Liver (tissue), 8 donors: ENCODE measurements at regions not wholly inside any gene's neighbourhood (a gene's known extent, or its start where the extent isn't known, plus 50 kb on each side); places are given as distances from the start of the nearest gene placed in this dataset.

Source experiments
- DNase-seq: peaks from one replicate; pipeline ENCODE4 v3.0.0-alpha.2; 2017; ENCODE audit warnings: low spot score
- H3K27ac ChIP-seq, 2 donors: one replicate each; pipeline ENCODE4 v1.7.0; 2013; ENCODE audit warnings: inconsistent platforms in 2 of 2, low read length in 2 of 2, control low read depth in 1 of 2, low read depth in 1 of 2, mild to moderate bottlenecking in 1 of 2
- H3K27me3 ChIP-seq, 4 donors: one replicate each; pipeline versions ENCODE4 v1.6.1 to v1.7.0; 2013; ENCODE audit warnings: low read length in 3 of 4, inconsistent platforms in 1 of 4, mild to moderate bottlenecking in 1 of 4, moderate library complexity in 1 of 4; ENCODE audit not compliant: control insufficient read depth in 4 of 4, insufficient read depth in 4 of 4
- H3K36me3 ChIP-seq, 4 donors: one replicate each; pipeline versions ENCODE4 v1.6.1 to v1.7.0; 2013; ENCODE audit warnings: low read length in 3 of 4, mild to moderate bottlenecking in 3 of 4, low read depth in 1 of 4, moderate library complexity in 1 of 4; ENCODE audit not compliant: control insufficient read depth in 4 of 4, insufficient read depth in 3 of 4
- H3K4me1 ChIP-seq, 4 donors: one replicate each; pipeline versions ENCODE4 v1.6.1 to v1.7.0; 2013; ENCODE audit warnings: low read length in 3 of 4, mild to moderate bottlenecking in 3 of 4, moderate library complexity in 1 of 4; ENCODE audit not compliant: control insufficient read depth in 4 of 4, insufficient read depth in 4 of 4
- H3K4me3 ChIP-seq, 3 donors: one replicate each; pipeline versions ENCODE4 v1.6.1 to v1.7.0; 2013; ENCODE audit warnings: low read length in 3 of 3, control low read depth in 1 of 3, low read depth in 1 of 3, mild to moderate bottlenecking in 1 of 3
- H3K9ac ChIP-seq, 2 donors: one replicate each; pipeline ENCODE4 v1.7.0; 2013; ENCODE audit warnings: low read length in 2 of 2, mild to moderate bottlenecking in 2 of 2, moderate library complexity in 2 of 2, control low read depth in 1 of 2, low read depth in 1 of 2
- H3K9me3 ChIP-seq, 4 donors: one replicate each; pipeline versions ENCODE4 v1.6.1 to v1.7.0; 2013; ENCODE audit warnings: low read length in 3 of 4; ENCODE audit not compliant: control insufficient read depth in 4 of 4
- ATF3 ChIP-seq: IDR thresholded peaks from 2 replicates; pipeline ENCODE4 v1.6.1; 2016; ENCODE audit warnings: antibody characterized with exemption
- CTCF ChIP-seq: fragments of 150-350 bp; IDR thresholded peaks from 2 replicates; pipeline ENCODE4 v1.5.1; 2017; ENCODE audit warnings: improper control_type of control experiment, low read depth, low read length; ENCODE audit not compliant: missing input control
- EGR1 ChIP-seq, 2 donors: IDR thresholded peaks; 2 replicates each; pipeline ENCODE4 v1.6.1; 2016 to 2018; ENCODE audit warnings: antibody characterized with exemption in 2 of 2, low read depth in 2 of 2
- FOXA2 ChIP-seq: IDR thresholded peaks from 2 replicates; pipeline ENCODE4 v1.6.1; 2016; ENCODE audit warnings: antibody characterized with exemption
- GABPA ChIP-seq, 2 donors: IDR thresholded peaks in 1 of 2; conservative IDR thresholded peaks in 1 of 2; 2 replicates each; pipeline ENCODE4 v1.6.1; 2016; ENCODE audit warnings: antibody characterized with exemption in 2 of 2, mild to moderate bottlenecking in 1 of 2, moderate library complexity in 1 of 2
- HNF4A ChIP-seq, 2 donors: conservative IDR thresholded peaks; 2 replicates each; pipeline ENCODE4 v1.6.1; 2016; ENCODE audit warnings: antibody characterized with exemption in 2 of 2, mild to moderate bottlenecking in 2 of 2
- HNF4G ChIP-seq: IDR thresholded peaks from 2 replicates; pipeline ENCODE4 v1.6.1; 2016; ENCODE audit warnings: antibody characterized with exemption
- JUND ChIP-seq, 2 donors: IDR thresholded peaks; 2 replicates each; pipeline ENCODE4 v1.6.1; 2016; ENCODE audit warnings: antibody characterized with exemption in 2 of 2
- MAX ChIP-seq: IDR thresholded peaks from 2 replicates; pipeline ENCODE4 v1.6.1; 2016; ENCODE audit warnings: antibody characterized with exemption
- NR2F2 ChIP-seq: IDR thresholded peaks from 2 replicates; pipeline ENCODE4 v1.6.1; 2016; ENCODE audit warnings: antibody characterized with exemption
- RAD21 ChIP-seq, 2 donors: IDR thresholded peaks; 2 replicates each; pipeline ENCODE4 v1.6.1; 2016; ENCODE audit warnings: antibody characterized with exemption in 2 of 2, mild to moderate bottlenecking in 2 of 2
- REST ChIP-seq: IDR thresholded peaks from 2 replicates; pipeline ENCODE4 v1.6.1; 2016; ENCODE audit warnings: antibody characterized with exemption, mild to moderate bottlenecking
- RXRA ChIP-seq, 2 donors: IDR thresholded peaks; 2 replicates each; pipeline ENCODE4 v1.6.1; 2017 to 2018; ENCODE audit warnings: antibody characterized with exemption in 2 of 2, mild to moderate bottlenecking in 1 of 2
- SP1 ChIP-seq: IDR thresholded peaks from 2 replicates; pipeline ENCODE4 v1.6.1; 2018; ENCODE audit warnings: antibody characterized with exemption, mild to moderate bottlenecking
- TAF1 ChIP-seq: conservative IDR thresholded peaks from 2 replicates; pipeline ENCODE4 v1.6.1; 2016; ENCODE audit warnings: antibody characterized with exemption, mild to moderate bottlenecking
- YY1 ChIP-seq: IDR thresholded peaks from 2 replicates; pipeline ENCODE4 v1.6.1; 2016; ENCODE audit warnings: antibody characterized with exemption, mild to moderate bottlenecking
- ZBTB33 ChIP-seq: IDR thresholded peaks from 2 replicates; pipeline ENCODE4 v1.6.1; 2016; ENCODE audit warnings: antibody characterized with exemption
- whole genome bisulfite sequencing: extraction: QIAGEN DNeasy Blood & Tissue Kit; methylation state at CpG from one replicate; pipeline ENCODE4 v1.1.7; 2013; 5-methylcytosine and 5-hydroxymethylcytosine counted together
- donor health status: healthy.
- donor health status: healthy.
- donor health status: healthy.
- donor health status: healthy.
- donor health status: healthy.

GRCh38 chr5:57054135-57054534 is 102.2 kb upstream of the MIER3 start (continued):
- TF ChIP-seq MAX (no peak), RAD21 (IDR thresholded peaks at IDR 0.05) (no peak), GABPA (IDR thresholded peaks at IDR 0.05 in 1 of 2, conservative IDR thresholded peaks at IDR 0.05 in 1 of 2) (no peak), SP1 (no peak), ZBTB33 (no peak)

- H3K4me3 ChIP-seq: no peak overlapping the region
- no peak for DNase-seq
- no peaks in the 10 kb centered on the region for H3K27me3 ChIP-seq
- H3K9me3 ChIP-seq: no peaks in the 10 kb centered on the region
- no peaks in the 10 kb centered on the region for H3K4me1 ChIP-seq
- H3K9ac ChIP-seq: no peak overlapping the region
- H3K27ac ChIP-seq: no peak overlapping the region
- 75% methylated on average over 1 of the region's 1 CpG for WGBS
- no peak for TF ChIP-seq HNF4A (conservative IDR thresholded peaks at IDR 0.05)
- TF ChIP-seq EGR1 (IDR thresholded peaks at IDR 0.05; ENCODE audit: low read depth in 2 of 2): no peak
- TF ChIP-seq CTCF: no peak
- TF ChIP-seq RAD21 (IDR thresholded peaks at IDR 0.05): no peak
- no peak for TF ChIP-seq RXRA (IDR thresholded peaks at IDR 0.05)
- TF ChIP-seq SP1: no peak
- no peak for TF ChIP-seq NR2F2
- no peak for TF ChIP-seq TAF1
- TF ChIP-seq YY1: no peak
- TF ChIP-seq REST: no peak
- no peaks in the 10 kb centered on the region for H3K36me3 ChIP-seq
Observed at GRCh38 chr5:57054671-57055070, 102.7 kb upstream of the MIER3 start.

GRCh38 chr5:57055731-57056130 is 103.8 kb upstream of the MIER3 start:
- H3K4me3 ChIP-seq: no peak overlapping the region
- 66% methylated on average over 1 of the region's 1 CpG for whole genome bisulfite sequencing
- H3K9me3 ChIP-seq: no peaks in the 10 kb centered on the region
- DNase-seq: no peak
- H3K36me3 ChIP-seq: no peaks in the 10 kb centered on the region
- no peak overlapping the region for H3K27ac ChIP-seq
- no peaks in the 10 kb centered on the region for H3K4me1 ChIP-seq
- no peak overlapping the region for H3K9ac ChIP-seq
- H3K27me3 ChIP-seq: no peaks in the 10 kb centered on the region
- TF ChIP-seq GABPA (IDR thresholded peaks at IDR 0.05 in 1 of 2, conservative IDR thresholded peaks at IDR 0.05 in 1 of 2): no peak
- TF ChIP-seq ATF3: no peak
- no peak for TF ChIP-seq HNF4A (conservative IDR thresholded peaks at IDR 0.05)
- TF ChIP-seq RXRA (IDR thresholded peaks at IDR 0.05): no peak
- no peak for TF ChIP-seq FOXA2
- TF ChIP-seq TAF1: no peak
- TF ChIP-seq JUND (IDR thresholded peaks at IDR 0.05): no peak
- no peak for TF ChIP-seq CTCF
- no peak for TF ChIP-seq MAX
- no peak for TF ChIP-seq NR2F2
- TF ChIP-seq SP1: no peak
- TF ChIP-seq HNF4G: no peak
